HCT116 (cell line): ENCODE measurements at regions not wholly inside any gene's neighbourhood (a gene's known extent, or its start where the extent isn't known, plus 50 kb on each side); places are given as distances from the start of the nearest gene placed in this dataset.

ENCODE experiments used
- EGR1 ChIP-seq: IDR thresholded peaks from 2 replicates; pipeline ENCODE4 v1.6.1; 2012; ENCODE audit warnings: low read depth
- ELF1 ChIP-seq: IDR thresholded peaks from 2 replicates; pipeline ENCODE4 v1.6.1; 2012; ENCODE audit warnings: low read depth, borderline replicate concordance
- EZH2 ChIP-seq: fragments of 200-600 bp; sonication (generic); IDR thresholded peaks from 2 replicates; pipeline ENCODE4 v1.6.1; 2017; ENCODE audit warnings: antibody characterized with exemption, mixed run types
- EZH2phosphoT487 ChIP-seq: fragments of 200-600 bp; IDR thresholded peaks from 2 replicates; pipeline ENCODE4 v1.6.1; 2018; ENCODE audit warnings: antibody characterized with exemption, borderline replicate concordance
- POLR2A ChIP-seq: IDR thresholded peaks from 2 replicates; pipeline ENCODE4 v1.7.0; 2011; ENCODE audit warnings: borderline replicate concordance; ENCODE audit not compliant: insufficient read depth, insufficient read length; ENCODE audit errors: extremely low read depth
- POLR2AphosphoS5 ChIP-seq: IDR thresholded peaks from 2 replicates; pipeline ENCODE4 v1.6.1; 2011; ENCODE audit warnings: mild to moderate bottlenecking, low read depth, low read length, moderate library complexity
- SP1 ChIP-seq: IDR thresholded peaks from 2 replicates; pipeline ENCODE4 v1.6.1; 2012; ENCODE audit warnings: low read depth
- SRF ChIP-seq: IDR thresholded peaks from 2 replicates; pipeline ENCODE4 v1.6.1; 2012; ENCODE audit warnings: low read depth
- YY1 ChIP-seq: IDR thresholded peaks from 2 replicates; pipeline ENCODE4 v1.6.1; 2011; ENCODE audit warnings: low read length, low read depth, moderate library complexity, mild to moderate bottlenecking; ENCODE audit not compliant: insufficient replicate concordance; ENCODE audit errors: extremely low read depth
- TF ChIP-seq, protein P1 (sequence below): IDR thresholded peaks from 2 replicates; pipeline ENCODE4 v1.6.1; 2012
- TF ChIP-seq, protein P2 (sequence below), 3 experiments: fragments of 200-600 bp in 1 of 3; sonication (generic) in 1 of 3; IDR thresholded peaks in 2 of 3; conservative IDR thresholded peaks in 1 of 3; 2 replicates each; pipeline ENCODE4 v1.5.1; 2012 to 2017; ENCODE audit warnings: low read depth in 2 of 3, low read length in 2 of 3, antibody characterized with exemption in 1 of 3, borderline replicate concordance in 1 of 3, control low read depth in 1 of 3, mild to moderate bottlenecking in 1 of 3, mixed read lengths in 1 of 3, mixed run types in 1 of 3, moderate library complexity in 1 of 3; ENCODE audit not compliant: insufficient read depth in 1 of 3
- TF ChIP-seq, protein P3 (sequence below): IDR thresholded peaks from 2 replicates; pipeline ENCODE4 v1.6.1; 2012; ENCODE audit warnings: low read depth

DNA sequence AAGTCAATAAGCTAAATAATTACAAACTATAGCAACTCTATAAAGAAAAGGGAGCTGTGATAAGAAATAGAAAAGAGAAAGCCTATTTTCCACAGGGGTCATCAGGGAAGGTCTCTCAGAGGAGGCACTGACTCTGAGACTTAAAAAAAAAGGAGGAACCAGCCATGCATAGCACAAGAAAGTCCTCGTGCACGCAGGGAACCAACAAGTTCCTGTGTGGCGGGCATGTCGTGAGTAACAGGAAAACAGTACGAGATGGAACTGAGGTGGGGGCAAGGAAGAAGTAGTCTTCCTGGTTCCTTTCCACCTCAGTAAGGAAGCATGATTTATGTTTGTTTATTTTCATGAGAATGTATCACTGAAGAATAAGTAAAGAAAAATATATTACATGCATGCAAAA, 367.0 kb upstream of the TMEM132C start:
- no peak for TF ChIP-seq POLR2A
- TF ChIP-seq, protein P1, sequence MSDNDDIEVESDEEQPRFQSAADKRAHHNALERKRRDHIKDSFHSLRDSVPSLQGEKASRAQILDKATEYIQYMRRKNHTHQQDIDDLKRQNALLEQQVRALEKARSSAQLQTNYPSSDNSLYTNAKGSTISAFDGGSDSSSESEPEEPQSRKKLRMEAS, result no peak
- no peak for TF ChIP-seq EGR1
- TF ChIP-seq, protein P2, sequence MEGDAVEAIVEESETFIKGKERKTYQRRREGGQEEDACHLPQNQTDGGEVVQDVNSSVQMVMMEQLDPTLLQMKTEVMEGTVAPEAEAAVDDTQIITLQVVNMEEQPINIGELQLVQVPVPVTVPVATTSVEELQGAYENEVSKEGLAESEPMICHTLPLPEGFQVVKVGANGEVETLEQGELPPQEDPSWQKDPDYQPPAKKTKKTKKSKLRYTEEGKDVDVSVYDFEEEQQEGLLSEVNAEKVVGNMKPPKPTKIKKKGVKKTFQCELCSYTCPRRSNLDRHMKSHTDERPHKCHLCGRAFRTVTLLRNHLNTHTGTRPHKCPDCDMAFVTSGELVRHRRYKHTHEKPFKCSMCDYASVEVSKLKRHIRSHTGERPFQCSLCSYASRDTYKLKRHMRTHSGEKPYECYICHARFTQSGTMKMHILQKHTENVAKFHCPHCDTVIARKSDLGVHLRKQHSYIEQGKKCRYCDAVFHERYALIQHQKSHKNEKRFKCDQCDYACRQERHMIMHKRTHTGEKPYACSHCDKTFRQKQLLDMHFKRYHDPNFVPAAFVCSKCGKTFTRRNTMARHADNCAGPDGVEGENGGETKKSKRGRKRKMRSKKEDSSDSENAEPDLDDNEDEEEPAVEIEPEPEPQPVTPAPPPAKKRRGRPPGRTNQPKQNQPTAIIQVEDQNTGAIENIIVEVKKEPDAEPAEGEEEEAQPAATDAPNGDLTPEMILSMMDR (IDR thresholded peaks at IDR 0.05 in 2 of 3, conservative IDR thresholded peaks at IDR 0.05 in 1 of 3; ENCODE audit: borderline replicate concordance in 1 of 3, insufficient read depth in 1 of 3, low read depth in 2 of 3, low read length in 2 of 3), result no peak
- TF ChIP-seq SP1, result no peak
- TF ChIP-seq EZH2phosphoT487, result no peak
- no peak for TF ChIP-seq POLR2AphosphoS5
- TF ChIP-seq SRF, result no peak
- TF ChIP-seq EZH2, result no peak
- TF ChIP-seq, protein P3, sequence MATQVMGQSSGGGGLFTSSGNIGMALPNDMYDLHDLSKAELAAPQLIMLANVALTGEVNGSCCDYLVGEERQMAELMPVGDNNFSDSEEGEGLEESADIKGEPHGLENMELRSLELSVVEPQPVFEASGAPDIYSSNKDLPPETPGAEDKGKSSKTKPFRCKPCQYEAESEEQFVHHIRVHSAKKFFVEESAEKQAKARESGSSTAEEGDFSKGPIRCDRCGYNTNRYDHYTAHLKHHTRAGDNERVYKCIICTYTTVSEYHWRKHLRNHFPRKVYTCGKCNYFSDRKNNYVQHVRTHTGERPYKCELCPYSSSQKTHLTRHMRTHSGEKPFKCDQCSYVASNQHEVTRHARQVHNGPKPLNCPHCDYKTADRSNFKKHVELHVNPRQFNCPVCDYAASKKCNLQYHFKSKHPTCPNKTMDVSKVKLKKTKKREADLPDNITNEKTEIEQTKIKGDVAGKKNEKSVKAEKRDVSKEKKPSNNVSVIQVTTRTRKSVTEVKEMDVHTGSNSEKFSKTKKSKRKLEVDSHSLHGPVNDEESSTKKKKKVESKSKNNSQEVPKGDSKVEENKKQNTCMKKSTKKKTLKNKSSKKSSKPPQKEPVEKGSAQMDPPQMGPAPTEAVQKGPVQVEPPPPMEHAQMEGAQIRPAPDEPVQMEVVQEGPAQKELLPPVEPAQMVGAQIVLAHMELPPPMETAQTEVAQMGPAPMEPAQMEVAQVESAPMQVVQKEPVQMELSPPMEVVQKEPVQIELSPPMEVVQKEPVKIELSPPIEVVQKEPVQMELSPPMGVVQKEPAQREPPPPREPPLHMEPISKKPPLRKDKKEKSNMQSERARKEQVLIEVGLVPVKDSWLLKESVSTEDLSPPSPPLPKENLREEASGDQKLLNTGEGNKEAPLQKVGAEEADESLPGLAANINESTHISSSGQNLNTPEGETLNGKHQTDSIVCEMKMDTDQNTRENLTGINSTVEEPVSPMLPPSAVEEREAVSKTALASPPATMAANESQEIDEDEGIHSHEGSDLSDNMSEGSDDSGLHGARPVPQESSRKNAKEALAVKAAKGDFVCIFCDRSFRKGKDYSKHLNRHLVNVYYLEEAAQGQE, result no peak
- TF ChIP-seq ELF1, result no peak
- no peak for TF ChIP-seq YY1
